ENCODE measurements at regions not wholly inside any gene's neighbourhood (a gene's known extent, or its start where the extent isn't known, plus 50 kb on each side); places are given as distances from the start of the nearest gene placed in this dataset.

DNA sequence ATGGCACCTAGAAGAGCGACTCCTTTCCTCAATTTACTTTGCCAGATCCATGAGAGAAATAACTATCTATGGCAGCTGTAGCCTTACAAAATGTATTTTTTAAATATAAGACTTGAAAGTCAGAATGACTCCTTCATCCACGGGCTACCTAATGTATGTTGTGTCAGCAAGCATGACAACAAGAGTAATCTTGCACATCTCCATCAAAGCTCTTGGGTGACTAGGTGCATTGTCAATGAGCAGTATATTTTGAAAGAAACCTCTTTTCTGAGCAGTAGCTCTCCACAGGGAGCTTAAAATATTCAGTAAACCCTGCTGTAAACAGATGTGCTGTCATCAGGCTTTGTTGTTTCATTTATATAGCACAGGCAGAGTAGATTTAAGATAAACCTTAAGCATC is 757.2 kb upstream of the PHF14 start:
- H4K20me1 ChIP-seq (ENCODE audit: insufficient read depth) = no peaks in the 10 kb centered on the region
- H3K27ac ChIP-seq (ENCODE audit: low read depth, low read length) = no peak overlapping the region
- ChIA-PET POLR2A (no interaction called here), RAD21 (ENCODE audit: low non-redundant PET in 1 of 2, low total read pairs in 2 of 2, uncharacterized antibody in 2 of 2, unreplicated experiment in 2 of 2) (no interaction called here), CTCF (no interaction called here)
- no peak overlapping the region for H2AFZ ChIP-seq (ENCODE audit: low read depth, low read length, poor library complexity, severe bottlenecking)
- peaks cover 0 to 4% of the 10 kb centered on the region in 2 experiments; a peak in 2 of 4 replicates for H3K9me3 ChIP-seq (ENCODE audit: control insufficient read depth in 1 of 2, insufficient read depth in 1 of 2, low read depth in 1 of 2, low read length in 2 of 2)
- no peak overlapping the region for H3K4me3 ChIP-seq (replicated peaks in 1 of 2; ENCODE audit: low read depth in 1 of 2, low read length in 2 of 2)
- H3K4me1 ChIP-seq (ENCODE audit: control insufficient read depth in 1 of 2, insufficient read depth in 2 of 2, low read length in 2 of 2) = no peaks in the 10 kb centered on the region
- no peaks in the 10 kb centered on the region for H3K36me3 ChIP-seq (ENCODE audit: control insufficient read depth in 1 of 2, insufficient read depth in 2 of 2, low read length in 2 of 2)
- no peak for DNase-seq (ENCODE audit: low read depth, low spot score)
- H3K79me2 ChIP-seq (ENCODE audit: insufficient read depth, low read length) = no peaks in the 10 kb centered on the region
- intact Hi-C loops (cut with micrococcal nuclease) = no loop called here
- BruUV-seq (replicated peaks) = no TSS peak
- TF ChIP-seq EZH2 (IDR thresholded peaks at IDR 0.05) (no peak), JUND (IDR thresholded peaks at IDR 0.05) (no peak), SRF (IDR thresholded peaks at IDR 0.05; ENCODE audit: low read depth) (no peak), CBX3 (IDR thresholded peaks at IDR 0.05; ENCODE audit: low read depth) (no peak), RAD21 (IDR thresholded peaks at IDR 0.05; ENCODE audit: low read depth) (no peak), FOSL1 (IDR thresholded peaks at IDR 0.05; ENCODE audit: low read depth) (no peak), ZNF274 (IDR thresholded peaks at IDR 0.05; ENCODE audit: low read depth, low read length) (no peak), SIN3A (IDR thresholded peaks at IDR 0.05; ENCODE audit: low read depth) (no peak), YY1 (IDR thresholded peaks at IDR 0.05; ENCODE audit: extremely low read depth, insufficient replicate concordance, low read depth, low read length) (no peak), ELF1 (IDR thresholded peaks at IDR 0.05; ENCODE audit: borderline replicate concordance, low read depth) (no peak), POLR2AphosphoS5 (IDR thresholded peaks at IDR 0.05; ENCODE audit: low read depth, low read length) (no peak), ZFX (IDR thresholded peaks at IDR 0.05) (no peak), TCF7L2 (IDR thresholded peaks at IDR 0.05; ENCODE audit: borderline replicate concordance, extremely low read depth, insufficient read depth, insufficient read length) (no peak), POLR2A (IDR thresholded peaks at IDR 0.05; ENCODE audit: borderline replicate concordance, extremely low read depth, insufficient read depth, insufficient read length) (no peak)
- TF ChIP-seq, protein P1, sequence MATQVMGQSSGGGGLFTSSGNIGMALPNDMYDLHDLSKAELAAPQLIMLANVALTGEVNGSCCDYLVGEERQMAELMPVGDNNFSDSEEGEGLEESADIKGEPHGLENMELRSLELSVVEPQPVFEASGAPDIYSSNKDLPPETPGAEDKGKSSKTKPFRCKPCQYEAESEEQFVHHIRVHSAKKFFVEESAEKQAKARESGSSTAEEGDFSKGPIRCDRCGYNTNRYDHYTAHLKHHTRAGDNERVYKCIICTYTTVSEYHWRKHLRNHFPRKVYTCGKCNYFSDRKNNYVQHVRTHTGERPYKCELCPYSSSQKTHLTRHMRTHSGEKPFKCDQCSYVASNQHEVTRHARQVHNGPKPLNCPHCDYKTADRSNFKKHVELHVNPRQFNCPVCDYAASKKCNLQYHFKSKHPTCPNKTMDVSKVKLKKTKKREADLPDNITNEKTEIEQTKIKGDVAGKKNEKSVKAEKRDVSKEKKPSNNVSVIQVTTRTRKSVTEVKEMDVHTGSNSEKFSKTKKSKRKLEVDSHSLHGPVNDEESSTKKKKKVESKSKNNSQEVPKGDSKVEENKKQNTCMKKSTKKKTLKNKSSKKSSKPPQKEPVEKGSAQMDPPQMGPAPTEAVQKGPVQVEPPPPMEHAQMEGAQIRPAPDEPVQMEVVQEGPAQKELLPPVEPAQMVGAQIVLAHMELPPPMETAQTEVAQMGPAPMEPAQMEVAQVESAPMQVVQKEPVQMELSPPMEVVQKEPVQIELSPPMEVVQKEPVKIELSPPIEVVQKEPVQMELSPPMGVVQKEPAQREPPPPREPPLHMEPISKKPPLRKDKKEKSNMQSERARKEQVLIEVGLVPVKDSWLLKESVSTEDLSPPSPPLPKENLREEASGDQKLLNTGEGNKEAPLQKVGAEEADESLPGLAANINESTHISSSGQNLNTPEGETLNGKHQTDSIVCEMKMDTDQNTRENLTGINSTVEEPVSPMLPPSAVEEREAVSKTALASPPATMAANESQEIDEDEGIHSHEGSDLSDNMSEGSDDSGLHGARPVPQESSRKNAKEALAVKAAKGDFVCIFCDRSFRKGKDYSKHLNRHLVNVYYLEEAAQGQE (IDR thresholded peaks at IDR 0.05; ENCODE audit: low read depth) = no peak
- TF ChIP-seq, protein P2, sequence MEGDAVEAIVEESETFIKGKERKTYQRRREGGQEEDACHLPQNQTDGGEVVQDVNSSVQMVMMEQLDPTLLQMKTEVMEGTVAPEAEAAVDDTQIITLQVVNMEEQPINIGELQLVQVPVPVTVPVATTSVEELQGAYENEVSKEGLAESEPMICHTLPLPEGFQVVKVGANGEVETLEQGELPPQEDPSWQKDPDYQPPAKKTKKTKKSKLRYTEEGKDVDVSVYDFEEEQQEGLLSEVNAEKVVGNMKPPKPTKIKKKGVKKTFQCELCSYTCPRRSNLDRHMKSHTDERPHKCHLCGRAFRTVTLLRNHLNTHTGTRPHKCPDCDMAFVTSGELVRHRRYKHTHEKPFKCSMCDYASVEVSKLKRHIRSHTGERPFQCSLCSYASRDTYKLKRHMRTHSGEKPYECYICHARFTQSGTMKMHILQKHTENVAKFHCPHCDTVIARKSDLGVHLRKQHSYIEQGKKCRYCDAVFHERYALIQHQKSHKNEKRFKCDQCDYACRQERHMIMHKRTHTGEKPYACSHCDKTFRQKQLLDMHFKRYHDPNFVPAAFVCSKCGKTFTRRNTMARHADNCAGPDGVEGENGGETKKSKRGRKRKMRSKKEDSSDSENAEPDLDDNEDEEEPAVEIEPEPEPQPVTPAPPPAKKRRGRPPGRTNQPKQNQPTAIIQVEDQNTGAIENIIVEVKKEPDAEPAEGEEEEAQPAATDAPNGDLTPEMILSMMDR (IDR thresholded peaks at IDR 0.05 in 2 of 3, conservative IDR thresholded peaks at IDR 0.05 in 1 of 3; ENCODE audit: borderline replicate concordance in 1 of 3, insufficient read depth in 1 of 3, low read depth in 2 of 3, low read length in 2 of 3) = no peak
- TF ChIP-seq, protein P3, sequence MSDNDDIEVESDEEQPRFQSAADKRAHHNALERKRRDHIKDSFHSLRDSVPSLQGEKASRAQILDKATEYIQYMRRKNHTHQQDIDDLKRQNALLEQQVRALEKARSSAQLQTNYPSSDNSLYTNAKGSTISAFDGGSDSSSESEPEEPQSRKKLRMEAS (IDR thresholded peaks at IDR 0.05) = no peak
- TF ChIP-seq, protein P4, sequence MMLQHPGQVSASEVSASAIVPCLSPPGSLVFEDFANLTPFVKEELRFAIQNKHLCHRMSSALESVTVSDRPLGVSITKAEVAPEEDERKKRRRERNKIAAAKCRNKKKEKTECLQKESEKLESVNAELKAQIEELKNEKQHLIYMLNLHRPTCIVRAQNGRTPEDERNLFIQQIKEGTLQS (IDR thresholded peaks at IDR 0.05) = no peak
- TF ChIP-seq, protein P5, sequence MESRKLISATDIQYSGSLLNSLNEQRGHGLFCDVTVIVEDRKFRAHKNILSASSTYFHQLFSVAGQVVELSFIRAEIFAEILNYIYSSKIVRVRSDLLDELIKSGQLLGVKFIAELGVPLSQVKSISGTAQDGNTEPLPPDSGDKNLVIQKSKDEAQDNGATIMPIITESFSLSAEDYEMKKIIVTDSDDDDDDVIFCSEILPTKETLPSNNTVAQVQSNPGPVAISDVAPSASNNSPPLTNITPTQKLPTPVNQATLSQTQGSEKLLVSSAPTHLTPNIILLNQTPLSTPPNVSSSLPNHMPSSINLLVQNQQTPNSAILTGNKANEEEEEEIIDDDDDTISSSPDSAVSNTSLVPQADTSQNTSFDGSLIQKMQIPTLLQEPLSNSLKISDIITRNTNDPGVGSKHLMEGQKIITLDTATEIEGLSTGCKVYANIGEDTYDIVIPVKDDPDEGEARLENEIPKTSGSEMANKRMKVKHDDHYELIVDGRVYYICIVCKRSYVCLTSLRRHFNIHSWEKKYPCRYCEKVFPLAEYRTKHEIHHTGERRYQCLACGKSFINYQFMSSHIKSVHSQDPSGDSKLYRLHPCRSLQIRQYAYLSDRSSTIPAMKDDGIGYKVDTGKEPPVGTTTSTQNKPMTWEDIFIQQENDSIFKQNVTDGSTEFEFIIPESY (IDR thresholded peaks at IDR 0.05; ENCODE audit: extremely low read depth, insufficient replicate concordance, low read length) = no peak
- no peak overlapping the region for H3K9ac ChIP-seq (ENCODE audit: low read length)
- H3K9me2 ChIP-seq (ENCODE audit: insufficient read depth) = no peaks in the 10 kb centered on the region
- no peak for ATAC-seq
- H3K27me3 ChIP-seq (ENCODE audit: insufficient read depth, low read length) = no peaks in the 10 kb centered on the region
- H3K4me2 ChIP-seq (ENCODE audit: low read length) = no peak overlapping the region
